ENCODE measurements at regions not wholly inside any gene's neighbourhood (a gene's known extent, or its start where the extent isn't known, plus 50 kb on each side); places are given as distances from the start of the nearest gene placed in this dataset.
A peak's percentile ranks its signal among the peaks of the same experiment; 100 is the strongest.
"Not testable (repeated sequence)": the region's sequence is repeated elsewhere in the genome, so short reads cannot be mapped to it uniquely, and the experiment has no call there.

DNA sequence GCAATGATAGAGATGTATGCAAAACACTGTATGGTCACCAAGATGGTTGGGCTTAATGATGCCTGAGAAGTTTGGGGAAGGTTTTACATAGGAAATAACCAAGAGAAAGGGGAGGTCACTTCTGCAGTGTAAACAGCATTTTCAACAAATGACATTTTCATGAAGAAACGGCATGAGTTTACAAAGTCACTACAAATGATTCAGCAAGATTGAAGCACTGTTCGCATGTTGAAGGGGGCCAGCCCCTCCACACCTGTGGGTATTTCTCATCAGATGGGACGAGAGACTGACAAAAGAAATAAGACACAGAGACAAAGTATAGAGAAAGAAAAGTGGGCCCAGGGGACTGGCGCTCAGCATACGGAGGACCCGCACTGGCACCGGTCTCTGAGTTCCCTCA is 234.1 kb upstream of the POGK start:
- no peak for DNase-seq (ENCODE audit: low read depth)

DNA sequence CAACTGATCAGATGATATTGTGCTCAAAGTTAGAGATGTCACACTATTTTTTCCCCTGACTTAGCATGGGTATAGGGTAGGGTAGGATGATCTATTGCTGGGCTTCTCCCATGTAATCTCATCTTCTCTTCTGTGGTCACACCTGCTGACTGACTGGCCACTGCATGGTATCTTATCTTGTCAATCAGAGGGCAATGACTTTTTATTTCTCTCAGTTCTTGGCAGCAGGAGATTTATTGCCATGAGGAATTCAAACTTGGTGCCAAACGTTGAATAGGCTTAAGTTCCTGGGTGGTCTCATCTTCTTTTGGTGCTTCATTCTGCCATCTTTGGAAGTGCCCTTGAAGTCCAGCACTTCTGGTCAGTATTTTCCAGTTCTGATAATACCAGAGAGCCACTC is 226.4 kb upstream of the POGK start:
- DNase-seq (ENCODE audit: low read depth), result no peak

DNA sequence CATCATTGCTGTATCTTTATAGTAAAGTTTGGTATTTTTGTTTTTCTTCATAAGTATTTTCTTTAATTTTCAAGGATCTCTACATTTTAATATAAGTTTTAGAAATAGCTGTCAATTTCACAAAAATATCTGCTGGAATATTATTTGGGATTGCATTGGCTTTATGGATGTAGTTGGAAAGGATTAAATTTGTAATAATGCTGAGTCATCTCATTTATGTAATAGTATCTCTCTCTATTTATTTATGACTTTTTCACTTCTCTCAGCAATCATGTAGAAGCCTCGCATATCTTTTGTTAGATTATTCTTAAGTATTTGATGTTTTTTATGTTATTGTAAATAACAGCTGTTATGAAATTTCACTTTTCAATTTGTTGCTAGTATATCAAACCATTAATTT is 223.1 kb upstream of the POGK start:
- no peak for DNase-seq (ENCODE audit: low read depth)

- no peak for DNase-seq (ENCODE audit: low read depth)
These were observed 212.6 kb upstream of the POGK start for GRCh38 chr1:166626711-166627110.

- no peak for DNase-seq (ENCODE audit: low read depth)
These were observed 211.7 kb upstream of the POGK start for GRCh38 chr1:166627558-166627957.

DNA sequence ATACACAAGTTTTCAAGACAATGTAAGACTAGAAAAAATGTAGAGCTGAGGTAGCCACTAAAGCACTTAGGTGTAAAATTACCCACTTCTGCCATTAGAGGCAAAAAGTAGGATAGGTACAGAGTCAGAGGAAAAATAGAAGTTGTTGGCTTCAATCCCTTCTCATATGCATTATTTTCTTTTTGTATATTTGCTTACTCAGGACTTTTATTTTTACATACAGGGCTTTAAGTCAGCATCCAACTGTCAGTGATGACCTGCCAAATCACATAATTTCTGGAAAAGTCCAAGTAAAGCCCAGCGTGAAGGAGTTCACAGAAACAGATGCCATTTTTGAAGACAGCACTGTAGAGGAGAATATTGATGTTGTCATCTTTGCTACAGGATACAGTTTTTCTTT is 211.0 kb upstream of the POGK start:
- DNase-seq (ENCODE audit: low read depth), result no peak

DNA sequence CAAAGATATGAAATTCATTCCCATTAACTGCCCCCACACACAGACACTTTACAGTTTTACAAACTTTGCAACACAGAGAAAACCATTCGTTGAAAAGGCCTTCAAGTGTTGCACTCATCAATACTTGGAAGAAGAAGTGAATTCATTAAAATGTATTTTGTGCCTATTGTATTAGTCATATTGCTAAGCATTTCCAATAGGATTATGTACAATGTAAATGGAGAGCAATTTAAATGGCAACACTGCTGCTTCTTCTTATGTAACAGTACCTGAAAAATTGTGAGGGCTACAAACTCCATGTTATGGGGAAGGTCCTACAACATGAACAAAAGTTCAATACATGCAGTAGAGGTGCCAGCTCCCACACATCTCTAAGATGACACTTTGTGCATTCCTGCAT is 209.3 kb upstream of the POGK start:
- DNase-seq (ENCODE audit: low read depth), result no peak

GRCh38 chr1:166630369-166630768 is 208.9 kb upstream of the POGK start:
- DNase-seq (ENCODE audit: low read depth), result no peak

- no peak for DNase-seq (ENCODE audit: low read depth)
These were observed 201.1 kb upstream of the POGK start for GRCh38 chr1:166638137-166638536.

GRCh38 chr1:166657228-166657627 is 182.0 kb upstream of the POGK start:
- not testable (repeated sequence) for DNase-seq (ENCODE audit: low read depth)

GRCh38 chr1:166666790-166667189 is 172.5 kb upstream of the POGK start:
- not testable (repeated sequence) for DNase-seq (ENCODE audit: low read depth)

DNA sequence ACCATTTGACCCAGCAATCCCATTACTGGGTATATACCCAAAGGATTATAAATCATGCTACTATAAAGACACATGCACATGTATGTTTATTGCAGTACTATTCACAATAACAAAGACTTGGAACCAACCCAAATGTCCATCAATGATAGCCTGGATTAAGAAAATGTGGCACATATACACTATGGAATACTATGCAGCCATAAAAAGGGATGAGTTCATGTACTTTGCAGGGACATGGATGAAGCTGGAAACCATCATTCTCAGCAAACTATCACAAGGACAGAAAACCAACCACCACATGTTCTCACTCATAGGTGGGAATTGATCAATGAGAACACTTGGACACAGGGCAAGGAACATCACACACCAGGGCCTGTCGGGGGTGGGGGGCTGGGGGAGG is 171.7 kb upstream of the POGK start:
- not testable (repeated sequence) for DNase-seq (ENCODE audit: low read depth)

DNA sequence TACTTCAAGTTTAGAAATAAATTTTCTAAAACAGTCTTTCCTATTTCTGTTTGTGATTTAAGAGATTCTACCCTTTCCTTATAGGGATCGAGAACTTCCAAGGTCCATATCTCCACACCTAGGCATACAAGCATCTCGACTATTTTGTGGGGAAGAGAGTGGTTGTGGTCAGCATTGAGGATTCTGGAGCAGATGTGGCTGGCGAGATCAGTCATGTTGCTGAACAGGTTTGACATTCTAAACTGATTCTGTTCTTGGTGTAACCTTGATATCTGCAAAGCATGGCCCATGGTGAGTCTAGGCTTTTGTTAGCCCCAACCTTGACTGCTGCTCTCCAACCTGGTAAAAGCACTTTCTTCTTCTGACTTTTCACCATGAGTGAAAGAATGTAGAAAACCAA is 167.6 kb upstream of the POGK start:
- no peak for DNase-seq (ENCODE audit: low read depth)

DNA sequence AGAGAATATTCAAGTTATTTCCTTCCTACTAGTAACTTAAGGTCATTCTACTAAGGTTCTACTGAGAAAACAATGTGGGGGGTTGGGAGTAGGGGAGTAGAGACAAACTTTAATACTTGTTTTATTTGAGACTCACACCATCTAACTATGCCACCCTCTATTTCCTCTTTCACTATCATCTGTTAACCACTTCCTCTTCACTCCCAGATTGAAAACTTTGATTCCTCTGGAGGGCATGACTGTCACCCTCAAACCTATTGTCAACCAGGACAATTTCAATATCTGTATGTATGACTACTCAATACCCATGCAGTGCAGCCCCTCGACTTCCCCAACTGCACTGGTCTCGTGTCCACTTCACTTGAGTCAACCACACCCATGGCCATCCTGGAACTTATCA is 165.6 kb upstream of the POGK start:
- DNase-seq (ENCODE audit: low read depth), result peak; percentile 1

DNA sequence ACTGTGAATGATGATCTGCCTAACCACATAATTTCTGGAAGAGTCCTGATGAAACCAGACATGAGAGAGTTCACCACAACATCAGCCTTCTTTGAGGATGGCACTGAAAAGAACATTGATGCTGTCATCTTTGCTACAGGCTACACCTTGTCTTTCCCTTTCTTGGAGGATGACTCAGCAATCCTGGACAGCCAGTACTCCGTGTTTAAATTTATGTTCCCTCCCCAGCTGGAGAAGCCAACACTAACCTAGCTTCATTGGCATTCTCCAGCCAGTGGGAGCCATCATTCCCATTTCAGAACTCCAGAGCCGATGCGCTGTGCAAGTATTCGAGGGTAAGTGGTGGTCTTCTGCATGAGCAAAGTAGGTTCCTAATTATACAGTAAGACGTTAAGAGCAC is 164.1 kb upstream of the POGK start:
- peak; percentile 5 for DNase-seq (ENCODE audit: low read depth)

DNA sequence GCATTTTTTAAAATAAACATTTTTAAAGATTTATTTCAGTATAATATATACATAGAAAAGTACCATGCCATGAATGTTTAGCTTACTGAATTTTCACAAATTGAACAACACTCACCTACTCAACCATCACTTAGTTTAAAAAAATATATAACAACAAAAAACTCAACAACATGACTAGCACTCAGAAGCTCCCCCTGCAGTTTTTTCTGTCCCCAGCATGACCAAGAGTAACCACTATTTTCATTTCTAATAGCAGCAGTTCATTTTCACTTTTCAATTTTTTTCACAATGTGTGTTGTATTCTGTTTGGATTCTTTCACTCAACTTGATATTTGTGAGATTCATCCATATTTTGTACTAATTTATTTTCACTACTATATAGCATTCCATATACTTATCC is 162.3 kb upstream of the POGK start:
- DNase-seq (ENCODE audit: low read depth), result no peak

- DNase-seq (ENCODE audit: low read depth), result no peak
These were observed 159.9 kb upstream of the POGK start for GRCh38 chr1:166679369-166679768.

- DNase-seq (ENCODE audit: low read depth), result no peak
These were observed 156.7 kb upstream of the POGK start for GRCh38 chr1:166682588-166682987.

GRCh38 chr1:166684669-166685068 is 154.6 kb upstream of the POGK start:
- not testable (repeated sequence) for DNase-seq (ENCODE audit: low read depth)

- no peak for DNase-seq (ENCODE audit: low read depth)
These were observed 154.1 kb upstream of the POGK start for GRCh38 chr1:166685200-166685599.

GRCh38 chr1:166685891-166686290 is 153.4 kb upstream of the POGK start:
- DNase-seq (ENCODE audit: low read depth), result not testable (repeated sequence)

DNA sequence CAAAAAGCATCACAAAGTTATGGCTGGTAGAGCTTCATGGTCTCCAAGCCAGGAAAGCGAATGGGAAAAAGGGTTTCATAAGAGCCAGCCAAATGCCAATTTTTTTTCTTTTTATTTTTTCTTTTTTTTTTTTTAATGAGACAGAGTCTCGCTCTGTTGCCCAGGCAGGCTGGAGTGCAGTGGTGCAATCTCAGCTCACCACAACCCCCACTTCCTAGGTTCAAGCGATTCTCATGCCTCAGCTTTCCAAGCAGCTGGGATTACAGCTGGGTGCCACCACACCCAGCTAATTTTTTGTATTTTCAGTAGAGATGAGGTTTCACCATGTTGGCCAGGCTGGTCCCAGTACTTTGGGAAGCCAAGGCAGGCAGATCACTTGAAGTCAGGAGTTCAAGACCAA is 148.7 kb upstream of the POGK start:
- DNase-seq (ENCODE audit: low read depth), result not testable (repeated sequence)

GRCh38 chr1:166691476-166691875 is 147.8 kb upstream of the POGK start:
- DNase-seq (ENCODE audit: low read depth), result peak; percentile 54

- no peak for DNase-seq (ENCODE audit: low read depth)
These were observed 146.9 kb upstream of the POGK start for GRCh38 chr1:166692346-166692745.

DNA sequence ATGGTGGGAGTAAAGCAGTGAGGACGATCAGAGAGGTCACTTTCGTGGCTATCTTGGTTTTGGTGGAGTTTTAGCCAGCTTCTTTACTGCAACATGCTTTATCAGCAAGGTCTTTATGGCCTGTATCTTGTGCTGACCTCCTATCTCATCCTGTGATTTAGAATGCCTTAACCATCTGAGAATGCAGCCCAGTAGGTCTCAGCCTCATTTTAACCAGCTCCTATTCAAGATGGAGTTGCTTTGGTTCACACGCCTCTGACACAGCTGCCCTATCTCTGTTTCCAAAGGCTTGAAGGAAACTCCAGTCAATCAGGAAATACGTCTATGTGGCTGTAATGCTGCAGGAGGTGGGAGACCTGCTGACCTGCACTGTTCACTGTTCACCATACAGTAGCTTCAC is 146.1 kb upstream of the POGK start:
- no peak for DNase-seq (ENCODE audit: low read depth)

Measured in HT1080 (cell line).